ENCODE measurements at regions not wholly inside any gene's neighbourhood (a gene's known extent, or its start where the extent isn't known, plus 50 kb on each side); places are given as distances from the start of the nearest gene placed in this dataset.

DNA sequence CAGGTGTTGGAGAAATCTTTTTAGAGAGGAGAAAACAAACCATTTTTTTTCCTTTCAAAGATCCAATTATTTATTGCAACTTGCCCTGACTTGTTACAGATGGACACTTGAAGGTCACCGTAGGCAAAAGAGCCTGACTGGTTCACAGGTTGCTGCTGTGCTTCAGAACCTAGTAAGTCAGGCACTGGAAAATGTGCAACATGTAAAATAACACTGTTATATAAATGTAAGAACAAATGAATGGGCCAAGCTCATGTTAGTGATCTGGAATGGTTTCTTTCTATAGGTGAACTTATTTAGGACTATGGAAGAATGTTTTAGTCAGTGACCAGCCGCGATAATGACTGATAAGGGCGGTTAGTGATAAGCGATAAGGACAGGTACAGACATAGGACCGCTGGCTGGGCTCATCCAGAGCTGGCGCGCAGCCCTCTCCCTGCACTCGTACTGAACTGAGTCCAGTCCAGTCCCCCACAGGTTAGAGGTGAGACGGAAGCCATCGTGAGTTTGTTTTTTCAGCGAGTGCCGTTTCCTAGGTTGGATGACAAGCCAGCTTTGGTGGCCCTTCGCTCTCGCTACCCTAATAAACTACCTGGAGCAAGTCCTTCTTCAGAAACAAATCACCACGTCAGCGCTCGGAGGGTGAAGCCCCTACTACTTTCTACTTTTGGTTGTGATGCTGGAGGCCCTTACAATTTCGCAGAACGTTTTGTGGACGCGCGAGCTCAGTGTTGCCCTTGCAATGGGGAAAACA is 94.4 kb upstream of the PRDM1 start:
- DNase-seq (ENCODE audit: low read depth, low spot score) = no peak

DNA sequence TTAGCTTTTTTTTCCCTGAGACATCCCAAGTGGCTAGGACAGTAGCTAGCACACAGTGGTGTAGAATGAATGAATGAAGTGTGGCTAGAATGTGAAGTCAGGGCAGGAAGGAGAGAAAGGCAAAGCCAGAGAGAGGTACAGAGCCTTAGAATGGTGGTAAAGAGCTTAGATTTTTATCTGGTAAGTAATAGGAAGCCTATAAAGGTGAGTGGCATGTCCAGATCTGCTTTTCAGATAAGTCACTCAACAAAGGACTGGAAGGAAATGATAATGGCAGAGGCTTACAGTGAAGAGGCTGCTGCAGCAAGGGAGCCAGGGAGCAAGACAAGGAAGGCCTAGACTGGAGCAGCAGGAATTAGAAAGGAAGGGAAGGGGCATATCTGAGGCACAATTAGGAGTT is 96.0 kb upstream of the PRDM1 start:
- no peak for DNase-seq (ENCODE audit: low read depth, low spot score)

DNA sequence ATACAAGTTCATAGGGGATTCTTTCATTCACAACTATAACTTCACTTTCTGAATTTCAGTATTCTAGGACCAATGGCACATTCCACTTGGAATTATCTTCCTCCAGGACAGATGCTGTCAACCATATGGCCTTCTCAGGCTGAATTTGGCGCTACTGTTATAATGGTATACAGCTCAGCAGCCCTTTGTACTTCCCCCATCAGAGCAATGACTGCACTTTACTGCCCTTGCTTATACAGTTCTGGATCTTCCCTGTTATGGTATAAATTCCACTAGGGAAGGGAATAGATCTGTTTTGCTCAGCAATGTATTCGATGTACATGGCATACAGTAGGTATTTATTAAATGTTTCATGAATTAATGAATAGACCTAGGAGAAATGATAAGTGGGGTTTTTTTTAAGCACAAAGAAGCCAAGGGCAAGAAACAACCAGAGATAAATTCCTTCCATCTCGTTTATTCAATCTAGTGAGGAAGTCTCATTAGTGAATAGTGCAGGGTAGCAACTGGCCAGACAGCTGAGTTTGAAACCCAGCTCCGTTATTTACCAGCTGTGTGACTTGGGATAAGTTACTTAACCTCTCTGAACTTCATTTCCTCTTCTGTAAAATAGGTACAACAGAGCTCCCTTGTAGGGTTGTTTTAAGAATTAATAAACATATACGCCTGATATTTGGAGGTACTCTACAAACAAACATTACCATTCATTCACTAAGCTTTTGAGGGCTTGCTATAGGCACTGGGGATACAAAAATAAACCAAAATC is 97.1 kb upstream of the PRDM1 start:
- DNase-seq (ENCODE audit: low read depth, low spot score) = no peak

DNA sequence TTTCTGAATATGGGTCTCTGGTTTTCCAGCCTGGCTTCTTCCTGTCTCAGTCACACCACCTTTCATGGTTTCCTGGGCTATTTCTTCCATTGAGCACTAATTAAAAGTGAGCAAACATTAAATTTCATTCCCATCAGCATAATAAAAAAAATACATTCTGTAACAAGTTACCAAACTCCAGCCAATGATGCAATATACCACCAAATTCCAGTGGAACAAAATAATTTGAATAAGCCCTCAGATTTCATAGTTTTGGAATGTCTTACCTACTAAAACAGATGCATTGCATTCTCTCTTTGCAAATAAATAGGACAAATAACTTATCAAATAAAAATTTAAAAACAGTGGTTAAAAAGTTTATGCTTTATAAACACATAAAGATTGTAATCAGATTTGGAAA is 97.8 kb upstream of the PRDM1 start:
- no peak for DNase-seq (ENCODE audit: low read depth, low spot score)

DNA sequence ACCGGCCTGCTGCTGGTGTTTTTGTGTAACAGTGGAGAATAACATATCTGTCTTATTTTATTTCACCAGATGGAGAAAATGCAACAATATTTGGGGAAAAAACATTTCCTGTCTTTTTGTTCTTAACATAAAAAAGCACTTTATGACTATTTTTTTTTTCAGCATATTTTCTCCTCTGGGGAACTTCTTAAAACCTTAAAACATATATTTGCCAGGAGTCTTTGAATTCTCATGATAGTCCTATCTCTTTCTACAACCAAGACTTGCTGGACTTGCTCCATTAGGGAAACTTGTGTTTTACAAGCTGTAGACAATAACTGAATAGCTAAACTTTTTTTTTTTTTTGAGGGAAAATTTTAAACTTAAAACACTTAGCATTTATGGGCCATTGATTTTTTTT is 98.6 kb upstream of the PRDM1 start:
- no peak for DNase-seq (ENCODE audit: low read depth, low spot score)

DNA sequence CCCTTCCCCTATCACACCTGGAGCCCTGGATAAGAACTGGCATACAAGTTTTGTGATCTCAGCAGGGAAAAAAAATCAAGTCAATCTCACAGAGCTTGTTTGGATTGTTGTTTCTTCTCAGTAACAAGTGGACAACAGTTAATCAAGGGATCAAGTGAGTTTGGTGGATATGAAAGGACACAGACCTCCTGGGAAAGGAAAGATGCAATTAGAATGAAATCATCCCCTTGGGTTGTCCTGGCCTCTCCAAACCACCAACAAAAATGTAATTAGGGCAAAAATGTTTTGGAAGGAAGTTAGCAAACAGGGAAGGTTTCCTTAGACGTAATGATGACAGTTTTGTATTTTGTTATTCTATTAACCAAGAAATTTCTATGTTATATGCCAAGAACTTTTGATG is 99.1 kb upstream of the PRDM1 start:
- DNase-seq (ENCODE audit: low read depth, low spot score) = no peak

DNA sequence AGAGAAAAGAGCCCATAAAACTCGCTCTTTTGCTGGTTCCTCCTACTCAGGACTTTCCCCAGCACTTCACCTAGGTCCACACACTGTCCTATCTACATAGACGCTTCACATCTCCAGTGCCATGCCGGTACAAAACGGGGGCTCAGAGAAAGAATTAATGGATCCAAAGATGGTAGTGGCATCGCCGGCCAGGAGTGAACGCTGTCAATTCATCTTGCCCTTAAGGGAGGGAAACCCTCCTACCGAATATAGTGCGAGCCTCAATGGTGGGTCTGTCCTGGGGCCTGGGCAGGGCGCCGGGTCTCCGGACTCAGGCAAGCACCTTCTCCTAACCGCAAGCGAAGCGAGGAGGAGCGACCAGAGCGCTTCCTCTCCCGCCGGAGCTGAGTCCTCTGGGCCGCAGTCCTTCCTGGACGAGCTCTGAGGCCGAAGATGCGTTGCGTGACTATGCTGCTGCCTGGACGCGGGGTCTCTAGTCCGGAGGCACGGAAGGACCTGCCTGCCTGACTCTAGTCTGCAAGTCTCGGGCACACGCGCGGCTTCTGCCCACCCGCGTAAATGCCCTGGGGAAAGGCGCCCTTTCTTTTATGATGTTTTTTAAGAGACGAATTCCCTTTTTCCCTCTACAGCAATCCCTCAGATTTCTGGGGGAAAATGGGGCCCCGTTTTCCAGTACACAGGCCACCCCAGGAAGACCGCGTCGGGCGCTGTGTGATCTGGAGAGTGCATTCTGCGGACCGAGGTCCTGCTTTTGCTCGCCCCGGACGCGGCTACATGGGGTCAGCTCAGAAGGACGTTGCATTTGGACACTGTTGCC is 100.1 kb upstream of the PRDM1 start:
- DNase-seq (ENCODE audit: low read depth, low spot score) = no peak

DNA sequence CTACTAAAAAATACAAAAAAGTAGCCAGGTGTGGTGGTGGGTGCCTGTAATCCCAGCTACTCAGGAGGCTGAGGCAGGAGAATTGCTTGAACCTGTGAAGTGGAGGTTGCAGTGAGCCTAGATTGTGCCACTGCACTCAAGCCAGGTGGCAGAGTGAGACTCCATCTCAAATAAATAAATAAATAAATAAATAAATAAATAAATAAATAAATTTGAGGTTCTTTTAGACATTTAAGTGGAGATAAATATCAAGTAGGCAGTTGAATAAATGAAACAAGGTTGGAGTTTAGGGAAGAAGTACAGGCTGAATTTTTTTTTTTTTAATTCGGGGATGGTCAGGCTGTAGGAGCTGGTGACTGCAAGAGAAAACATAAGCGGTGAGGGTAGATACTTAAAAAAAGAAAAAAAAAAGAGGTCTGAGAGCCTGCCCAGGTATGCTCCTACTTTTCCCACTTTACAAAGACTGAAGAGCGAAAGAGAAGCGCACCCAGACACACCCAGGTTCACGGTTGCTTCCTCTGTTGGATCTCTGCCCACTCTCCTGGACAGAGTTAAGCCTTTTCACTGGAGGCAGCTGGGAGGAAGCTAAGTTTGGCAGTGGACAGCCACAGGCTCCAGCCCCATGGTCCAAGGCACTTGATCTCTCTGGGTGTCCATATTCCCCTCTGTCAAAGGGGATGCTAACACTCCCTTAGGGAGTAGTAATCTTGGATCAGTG is 100.9 kb upstream of the PRDM1 start:
- DNase-seq (ENCODE audit: low read depth, low spot score) = no peak

DNA sequence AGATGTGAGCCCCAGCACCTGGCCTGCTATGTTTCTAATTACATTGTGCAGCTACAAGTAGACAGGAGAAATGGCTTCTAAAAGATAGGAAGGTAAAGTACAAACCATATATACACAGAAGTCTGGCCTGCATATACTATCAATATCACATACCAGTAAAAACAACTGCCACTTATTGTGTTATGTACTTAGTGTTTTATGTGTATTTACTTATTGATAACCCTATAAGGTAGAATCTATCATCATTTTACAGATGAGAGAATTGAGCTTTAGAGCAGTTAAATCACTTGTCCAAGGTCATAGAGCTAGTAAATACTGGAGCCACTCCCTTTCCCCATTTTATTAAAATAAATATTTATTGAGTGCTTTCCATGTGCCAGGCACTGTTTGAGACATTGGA is 102.4 kb upstream of the PRDM1 start:
- no peak for DNase-seq (ENCODE audit: low read depth, low spot score)

DNA sequence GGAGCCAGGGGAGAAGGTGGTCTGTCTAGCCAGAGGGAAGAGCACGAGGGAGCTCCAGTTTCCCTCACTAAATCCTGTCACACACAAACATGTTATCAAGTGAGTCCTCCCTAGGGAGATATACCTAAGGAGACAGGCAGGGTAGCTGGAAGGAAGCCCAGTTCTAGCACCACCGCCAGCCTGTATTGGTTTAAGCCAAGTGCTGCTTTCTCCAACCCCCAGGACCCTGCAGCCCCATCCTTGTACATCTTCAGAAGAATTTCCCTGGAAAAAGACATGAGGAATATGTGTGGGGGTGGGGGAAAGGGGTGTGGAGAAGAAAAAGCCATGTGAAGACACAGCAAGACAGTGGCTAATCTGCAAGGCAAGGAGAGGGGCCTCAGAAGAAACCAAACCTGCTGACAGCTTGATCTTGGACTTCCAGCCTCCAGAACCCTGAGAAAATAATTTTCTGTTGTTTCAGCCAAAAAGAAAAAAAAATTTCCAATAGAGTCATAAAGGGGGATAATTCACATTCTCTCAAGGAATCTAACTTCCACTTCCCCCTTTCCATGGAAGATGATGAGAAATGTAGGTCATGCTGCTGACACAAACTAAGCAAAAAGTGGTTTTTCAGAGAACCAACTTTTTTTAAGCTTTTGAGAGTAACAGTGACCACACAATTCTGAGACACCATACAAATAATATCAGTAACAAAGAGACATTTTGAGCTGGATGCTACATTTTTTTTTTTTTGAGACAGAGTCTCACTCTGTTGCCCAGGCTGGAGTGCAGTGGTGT is 103.2 kb upstream of the PRDM1 start:
- DNase-seq (ENCODE audit: low read depth, low spot score) = no peak

DNA sequence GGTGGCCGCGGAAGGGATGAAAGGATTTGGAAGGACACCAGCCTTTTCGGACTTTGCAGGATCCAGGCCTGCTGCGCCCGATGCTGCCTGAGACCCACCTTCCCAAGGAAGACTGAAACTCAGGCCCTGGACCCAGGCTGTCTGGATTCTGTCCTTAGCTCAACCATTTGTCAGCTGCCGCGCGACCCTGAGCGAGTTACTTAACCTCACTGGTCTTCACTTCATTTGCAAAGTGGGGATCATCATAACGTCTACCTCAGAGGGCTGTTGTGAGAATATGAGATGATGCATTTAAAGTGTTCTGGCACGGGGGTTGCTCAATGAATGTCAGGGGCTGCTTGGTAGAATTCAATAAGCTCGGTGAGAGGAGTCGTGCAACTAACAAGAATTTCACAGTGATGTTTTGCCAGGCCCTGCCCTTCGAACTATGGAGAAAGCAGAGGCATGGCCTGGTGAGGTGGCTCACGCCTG is 104.2 kb upstream of the PRDM1 start:
- DNase-seq (ENCODE audit: low read depth, low spot score) = no peak

DNA sequence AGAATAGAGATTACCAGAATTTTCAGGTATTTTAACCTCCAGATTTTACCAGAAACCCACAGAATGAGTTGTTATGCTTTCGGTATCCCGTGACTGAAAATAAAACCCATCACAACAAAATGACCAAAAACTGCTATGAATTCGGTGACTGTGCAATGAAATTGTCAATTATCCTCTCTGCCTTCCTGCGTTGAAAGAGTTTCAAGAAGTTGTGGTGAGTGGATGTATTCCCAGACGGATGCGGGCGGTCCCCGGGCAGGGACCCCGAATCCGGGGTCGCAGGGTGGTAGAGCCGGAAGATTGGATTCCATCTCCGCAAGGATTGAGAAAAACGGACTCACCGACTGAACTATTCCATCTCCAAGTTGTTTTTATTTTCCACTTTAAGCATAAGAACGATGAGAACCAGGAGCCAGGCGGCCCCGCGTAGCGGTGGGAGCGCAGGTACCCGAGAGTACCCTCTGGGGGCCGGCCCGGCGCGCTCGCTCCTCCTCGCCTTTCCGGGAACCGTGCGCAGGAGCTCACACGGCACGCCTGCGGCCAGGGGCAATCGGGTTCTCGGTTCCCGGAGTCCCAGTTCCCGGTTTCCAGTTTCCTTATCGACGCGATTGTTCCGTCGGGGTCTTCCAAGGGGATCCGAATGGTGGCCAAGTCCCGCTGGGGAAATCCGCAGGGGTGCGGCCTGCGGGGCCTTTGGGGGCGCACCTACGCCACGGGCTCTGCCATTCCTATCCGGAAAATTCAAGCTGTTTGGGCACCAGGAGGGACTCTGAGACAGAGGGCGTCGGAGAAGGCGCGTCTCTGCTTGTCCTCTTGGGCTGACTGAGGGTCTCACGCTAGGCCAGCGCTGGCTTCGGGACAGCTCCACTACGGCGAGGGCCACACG is 104.9 kb upstream of the PRDM1 start:
- DNase-seq (ENCODE audit: low read depth, low spot score) = no peak

DNA sequence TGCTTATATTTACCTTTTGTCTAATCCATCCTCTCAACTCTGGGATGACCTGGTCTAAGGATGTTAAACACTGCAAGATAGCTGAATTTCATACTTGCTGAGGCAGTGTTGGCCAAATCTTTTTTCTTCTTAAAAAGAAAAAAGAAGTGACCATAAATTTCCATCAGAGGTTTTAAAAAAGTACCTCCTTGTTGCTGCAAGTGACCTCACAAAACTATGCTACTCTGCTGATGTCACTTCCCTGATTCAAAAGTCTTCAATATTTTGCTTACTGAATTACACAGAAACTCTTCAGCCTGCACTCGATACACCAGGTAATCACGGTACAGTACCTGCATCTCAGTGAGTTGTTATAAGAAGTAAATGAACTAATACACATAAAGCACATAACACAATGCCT is 107.2 kb upstream of the PRDM1 start:
- no peak for DNase-seq (ENCODE audit: low read depth, low spot score)

DNA sequence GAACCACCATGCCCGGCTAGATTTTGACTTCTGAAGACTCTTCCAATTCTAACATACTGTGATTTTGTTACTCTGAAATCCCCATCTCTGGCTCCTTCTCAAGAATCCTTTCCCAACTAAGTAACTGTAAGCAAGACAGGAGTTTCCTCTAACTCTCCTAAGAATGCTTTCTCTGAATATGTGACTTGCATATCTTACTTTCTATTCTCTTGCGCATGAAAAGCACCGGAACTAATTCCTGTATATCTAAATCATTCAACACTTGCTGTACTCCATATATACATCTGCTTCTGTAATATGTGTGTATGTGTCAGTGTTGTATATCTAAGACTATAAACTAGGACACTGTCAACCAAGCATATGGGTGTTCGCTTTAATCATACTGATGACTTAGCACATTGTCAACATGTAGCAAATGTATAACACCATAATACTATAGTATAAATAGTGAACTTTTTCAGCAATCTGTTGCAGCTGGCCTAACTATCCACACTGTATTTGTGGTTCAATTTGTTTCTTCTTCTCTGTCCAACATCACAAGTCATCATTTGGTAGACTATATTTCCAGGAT is 108.1 kb upstream of the PRDM1 start:
- DNase-seq (ENCODE audit: low read depth, low spot score) = no peak

DNA sequence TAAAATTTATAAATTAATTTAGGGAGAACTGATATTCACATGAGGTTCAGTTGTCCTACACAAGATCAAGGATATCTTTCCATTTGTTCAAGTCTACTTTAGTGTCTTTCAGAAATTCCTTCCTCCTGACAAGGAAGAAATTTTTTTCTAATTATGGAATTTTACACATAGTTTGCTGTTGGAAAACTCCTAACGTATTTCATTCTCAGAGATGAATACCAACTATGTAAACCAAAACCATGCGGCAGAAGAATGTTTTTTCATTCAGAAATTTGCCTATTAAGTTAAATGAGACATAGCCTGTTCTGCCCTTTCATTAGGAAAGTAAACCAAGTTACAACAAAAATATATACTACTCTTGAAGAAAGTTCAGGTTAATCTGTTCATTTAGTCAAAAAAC is 111.2 kb upstream of the PRDM1 start:
- no peak for DNase-seq (ENCODE audit: low read depth, low spot score)

DNA sequence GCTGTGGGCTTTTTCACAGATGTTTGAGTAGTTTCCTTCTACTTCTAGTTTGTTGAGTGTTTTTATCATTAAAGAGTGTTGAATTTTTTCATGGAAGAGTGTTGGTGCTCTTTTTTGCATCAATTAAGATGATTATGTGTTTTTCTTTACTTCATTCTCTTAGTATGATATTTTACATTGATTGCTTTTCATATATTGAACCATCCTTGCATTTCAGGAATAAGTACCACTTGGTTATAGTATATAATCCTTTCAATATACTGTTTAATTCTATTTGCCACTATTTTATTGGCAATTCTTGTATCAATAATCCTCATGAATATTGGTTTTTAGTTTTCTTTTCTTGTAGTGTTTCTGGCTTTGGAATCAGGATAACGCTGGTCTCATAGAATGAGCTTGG is 113.7 kb upstream of the PRDM1 start:
- DNase-seq (ENCODE audit: low read depth, low spot score) = no peak

DNA sequence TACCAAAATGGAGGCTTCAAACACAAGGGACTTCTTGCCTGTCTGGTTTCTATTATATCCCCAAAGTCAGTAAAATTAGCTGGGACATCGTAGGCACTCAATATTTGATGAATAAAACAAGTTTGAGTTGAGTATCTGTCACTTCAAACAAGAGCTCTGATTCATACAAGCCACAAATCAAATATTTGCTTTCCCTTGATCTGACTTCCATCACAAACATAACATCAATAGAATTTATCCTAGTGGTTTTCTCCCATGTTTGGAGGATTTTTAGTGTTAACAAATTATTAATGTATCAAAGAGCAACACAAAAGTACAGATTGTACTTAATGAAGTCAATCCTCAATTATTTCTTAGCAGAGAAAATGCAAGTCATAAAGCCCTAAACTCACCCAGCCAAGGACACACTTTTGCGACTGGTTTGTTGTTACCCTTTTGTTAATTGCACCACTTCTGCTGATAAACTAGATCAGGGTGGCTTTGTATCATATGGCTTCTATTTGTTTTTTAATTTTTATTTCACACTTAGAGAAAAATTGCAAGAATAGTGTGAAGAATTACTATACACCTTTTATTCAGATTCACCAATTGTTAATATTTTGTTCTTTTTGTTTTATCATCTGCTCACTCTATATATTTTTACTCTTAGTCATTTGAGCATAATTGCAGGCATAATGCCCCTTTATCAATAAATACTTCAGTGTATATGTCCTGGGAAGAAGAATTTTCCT is 117.4 kb upstream of the PRDM1 start:
- DNase-seq (ENCODE audit: low read depth, low spot score) = no peak

DNA sequence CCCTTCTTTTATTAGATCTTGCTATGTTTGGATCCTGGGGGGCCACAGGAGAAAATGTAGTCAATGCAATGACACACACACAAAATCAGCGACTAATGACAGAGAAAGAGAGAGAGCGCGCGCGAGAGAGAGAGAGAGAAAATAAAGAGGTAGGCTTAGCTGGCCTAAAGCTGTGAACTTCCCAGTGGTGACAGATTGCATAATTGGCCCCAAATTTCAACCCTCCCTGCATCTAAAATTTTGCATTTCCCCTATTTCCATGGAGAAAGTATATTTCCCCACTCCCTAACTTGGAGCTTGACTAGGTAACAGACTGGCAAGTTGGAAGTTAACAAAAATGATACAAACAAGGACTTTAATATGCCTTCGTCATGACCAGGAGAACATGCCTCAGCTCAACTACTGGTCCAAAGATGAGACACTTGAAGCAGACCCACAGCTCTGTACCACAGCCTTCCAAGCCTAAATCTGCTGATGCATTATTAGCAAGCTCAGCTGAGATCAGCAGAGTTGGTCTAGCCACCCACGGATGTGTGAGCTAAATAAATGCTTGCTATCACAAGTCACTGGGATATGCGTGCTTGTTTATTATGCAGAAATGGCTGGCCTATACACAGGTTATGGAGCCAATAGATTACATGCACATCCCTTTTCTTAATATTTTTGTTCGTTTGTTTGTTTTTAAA is 118.1 kb upstream of the PRDM1 start:
- no peak for DNase-seq (ENCODE audit: low read depth, low spot score)

All from brain pericyte (primary cell).